Astrocyte (in vitro differentiated cells and primary cell): ENCODE measurements at regions not wholly inside any gene's neighbourhood (a gene's known extent, or its start where the extent isn't known, plus 50 kb on each side); places are given as distances from the start of the nearest gene placed in this dataset.

Source experiments
- CTCF ChIP-seq: IDR thresholded peaks from 2 replicates; pipeline ENCODE4 v1.5.1; 2011; ENCODE audit warnings: low read depth, mild to moderate bottlenecking, inconsistent platforms, low read length, moderate library complexity; ENCODE audit not compliant: insufficient read depth
- EZH2 ChIP-seq: IDR thresholded peaks from 2 replicates; pipeline ENCODE4 v1.6.1; 2012; ENCODE audit warnings: mild to moderate bottlenecking, low read length, inconsistent platforms; ENCODE audit not compliant: insufficient read depth

GRCh38 chr2:133788386-133788785, 220.1 kb upstream of the NCKAP5 start:
- TF ChIP-seq CTCF (no peak), EZH2 (no peak)
